Fibroblast of the aortic adventitia (primary cell): ENCODE measurements at regions not wholly inside any gene's neighbourhood (a gene's known extent, or its start where the extent isn't known, plus 50 kb on each side); places are given as distances from the start of the nearest gene placed in this dataset.

Experiments used
- DNase-seq: peaks from one replicate; pipeline ENCODE4 v3.0.0-alpha.2; 2010; ENCODE audit warnings: low read depth
- H3K4me3 ChIP-seq: 2 replicates; pipeline ENCODE4 v1.5.1; 2011; ENCODE audit warnings: low read depth, mild to moderate bottlenecking, control low read depth, low read length, moderate library complexity
- CTCF ChIP-seq: IDR thresholded peaks from 2 replicates; pipeline ENCODE4 v1.5.1; 2011; ENCODE audit warnings: mild to moderate bottlenecking, low read length, control low read depth, inconsistent platforms; ENCODE audit not compliant: insufficient read depth

- TF ChIP-seq CTCF = no peak
- H3K4me3 ChIP-seq = no peak overlapping the region
- no peak for DNase-seq
Observed at GRCh38 chr11:100618914-100619313, 68.2 kb upstream of the ARHGAP42 start.

GRCh38 chr11:100619484-100619883 lies 67.6 kb upstream of the ARHGAP42 start:
- no peak for TF ChIP-seq CTCF
- DNase-seq = peak; percentile 25
- no peak overlapping the region for H3K4me3 ChIP-seq

- no peak overlapping the region for H3K4me3 ChIP-seq
- no peak for TF ChIP-seq CTCF
- DNase-seq = no peak
Observed at GRCh38 chr11:100622404-100622803, 64.7 kb upstream of the ARHGAP42 start.

DNA sequence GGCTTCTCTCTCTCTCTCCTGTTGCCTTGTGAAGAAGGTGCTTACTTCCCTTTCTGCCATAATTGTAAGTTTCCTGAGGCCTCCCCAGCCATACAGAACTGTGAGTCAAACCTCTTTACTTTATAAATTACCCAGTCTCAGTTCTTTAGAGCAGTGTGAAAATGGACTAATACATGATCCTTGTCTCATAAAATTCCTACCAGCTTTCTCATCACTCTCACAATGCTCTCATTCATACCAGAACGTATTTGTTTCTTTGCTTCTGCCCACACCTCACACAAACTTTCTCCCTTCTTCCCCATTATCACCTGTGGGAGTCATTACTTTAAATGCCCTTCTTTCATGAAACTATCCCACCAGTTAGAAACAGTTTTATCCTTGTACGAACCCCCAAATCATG lies 62.7 kb upstream of the ARHGAP42 start:
- no peak for DNase-seq
- no peak for TF ChIP-seq CTCF
- no peak overlapping the region for H3K4me3 ChIP-seq

- TF ChIP-seq CTCF = no peak
- H3K4me3 ChIP-seq = no peak overlapping the region
- DNase-seq = no peak
Observed at GRCh38 chr11:100625041-100625440, 62.0 kb upstream of the ARHGAP42 start.

DNA sequence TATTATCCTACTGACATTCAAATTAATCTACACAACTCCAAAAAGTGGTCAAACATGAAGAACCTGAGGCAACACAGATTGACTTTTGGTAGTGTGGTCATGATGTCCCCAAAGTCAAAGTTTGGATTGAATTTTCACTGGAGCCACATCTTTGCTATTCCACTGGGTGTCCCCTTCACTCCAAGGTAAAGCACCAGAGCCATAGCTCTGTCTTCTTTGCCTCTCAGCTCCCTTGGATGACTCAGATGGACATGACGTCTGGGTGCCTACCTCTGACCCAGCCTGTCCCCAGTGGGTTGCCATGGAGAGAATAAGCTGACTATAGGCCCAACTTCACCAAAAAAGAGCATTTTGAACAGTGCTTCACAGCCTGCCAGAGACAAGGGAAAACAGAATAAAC lies 57.4 kb upstream of the ARHGAP42 start:
- no peak overlapping the region for H3K4me3 ChIP-seq
- no peak for DNase-seq
- TF ChIP-seq CTCF = no peak

DNA sequence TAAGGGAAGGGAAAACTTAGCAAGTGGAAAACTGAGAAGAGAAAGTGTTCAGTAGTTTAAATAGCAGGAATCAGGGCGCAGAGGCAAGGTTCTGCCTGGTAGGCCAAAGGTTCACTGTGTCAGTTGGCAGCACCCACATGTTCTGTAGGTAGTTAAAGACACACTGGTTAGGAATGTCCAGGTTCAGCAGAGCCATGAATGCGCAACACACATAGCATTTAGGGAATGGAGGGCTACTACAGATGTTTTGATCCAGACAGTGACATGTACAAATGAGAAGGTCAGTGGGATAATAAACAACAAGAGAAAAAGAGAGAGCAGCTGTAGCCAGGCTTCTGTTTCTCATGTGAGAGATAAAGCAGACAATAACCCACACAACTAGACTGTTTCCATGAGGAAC lies 56.2 kb upstream of the ARHGAP42 start:
- H3K4me3 ChIP-seq = no peak overlapping the region
- no peak for DNase-seq
- no peak for TF ChIP-seq CTCF
